Fibroblast of pulmonary artery (primary cell): ENCODE measurements at regions not wholly inside any gene's neighbourhood (a gene's known extent, or its start where the extent isn't known, plus 50 kb on each side); places are given as distances from the start of the nearest gene placed in this dataset.
A peak's percentile ranks its signal among the peaks of the same experiment; 100 is the strongest.

Experiments
- DNase-seq: peaks from one replicate; pipeline ENCODE4 v3.0.0-alpha.2; 2010; ENCODE audit warnings: low read depth
- H3K4me3 ChIP-seq: replicated peaks from 2 replicates; pipeline ENCODE4 v1.5.1; 2011; ENCODE audit warnings: low read depth, mild to moderate bottlenecking, control low read depth, low read length, moderate library complexity
- CTCF ChIP-seq: IDR thresholded peaks from 2 replicates; pipeline ENCODE4 v1.5.1; 2011; ENCODE audit warnings: mild to moderate bottlenecking, control low read depth, low read length, inconsistent platforms; ENCODE audit errors: missing control alignments

- TF ChIP-seq CTCF: no peak
- DNase-seq: no peak
Observed at GRCh38 chr5:56699538-56699937, 115.8 kb upstream of the MAP3K1 start.

GRCh38 chr5:56698463-56699381, 116.6 kb upstream of the MAP3K1 start:
- H3K4me3 ChIP-seq: no peak overlapping the region
- TF ChIP-seq CTCF: no peak
- no peak for DNase-seq

More at GRCh38 chr5:56699538-56699937, 115.8 kb upstream of the MAP3K1 start:
- H3K4me3 ChIP-seq: no peak overlapping the region

- H3K4me3 ChIP-seq: no peak overlapping the region
- peak; percentile 59 for DNase-seq
- no peak for TF ChIP-seq CTCF
Observed at GRCh38 chr5:56696900-56697299, 118.4 kb upstream of the MAP3K1 start.

- TF ChIP-seq CTCF: no peak
- DNase-seq: no peak
- no peak overlapping the region for H3K4me3 ChIP-seq
Observed at GRCh38 chr5:56693220-56693579, 122.1 kb upstream of the MAP3K1 start.

- no peak overlapping the region for H3K4me3 ChIP-seq
- TF ChIP-seq CTCF: no peak
- DNase-seq: no peak
Observed at GRCh38 chr5:56692359-56693219, 122.8 kb upstream of the MAP3K1 start.

- no peak for TF ChIP-seq CTCF
- DNase-seq: no peak
Observed at GRCh38 chr5:56688402-56688801, 126.9 kb upstream of the MAP3K1 start.

More at GRCh38 chr5:56688402-56688801, 126.9 kb upstream of the MAP3K1 start:
- H3K4me3 ChIP-seq: no peak overlapping the region
